Neural cell (in vitro differentiated cells): ENCODE measurements at regions not wholly inside any gene's neighbourhood (a gene's known extent, or its start where the extent isn't known, plus 50 kb on each side); places are given as distances from the start of the nearest gene placed in this dataset.

Experiments used
- CTCF ChIP-seq: fragments of 450-650 bp; IDR thresholded peaks from 2 replicates; pipeline ENCODE4 v1.5.1; 2014; ENCODE audit warnings: antibody characterized with exemption, mild to moderate bottlenecking, moderate library complexity; ENCODE audit not compliant: poor library complexity, severe bottlenecking
- EP300 ChIP-seq: fragments of 450-650 bp; conservative IDR thresholded peaks from 2 replicates; pipeline ENCODE4 v1.6.1; 2014; ENCODE audit warnings: antibody characterized with exemption, mild to moderate bottlenecking, moderate library complexity; ENCODE audit not compliant: poor library complexity, severe bottlenecking
- MXI1 ChIP-seq: fragments of 450-650 bp; conservative IDR thresholded peaks from 2 replicates; pipeline ENCODE4 v1.6.1; 2014; ENCODE audit warnings: antibody characterized with exemption, mild to moderate bottlenecking; ENCODE audit not compliant: poor library complexity, severe bottlenecking
- REST ChIP-seq: IDR thresholded peaks from 2 replicates; pipeline ENCODE4 v1.6.1; 2012; ENCODE audit warnings: borderline replicate concordance

GRCh38 chr4:14184265-14184664 is 556.7 kb upstream of the BOD1L1 start:
- TF ChIP-seq CTCF = no peak
- TF ChIP-seq REST = no peak
- TF ChIP-seq EP300 = no peak
- no peak for TF ChIP-seq MXI1
